HCT116 (cell line): ENCODE measurements at regions not wholly inside any gene's neighbourhood (a gene's known extent, or its start where the extent isn't known, plus 50 kb on each side); places are given as distances from the start of the nearest gene placed in this dataset.

ENCODE experiments used
- ATF3 ChIP-seq: IDR thresholded peaks from 2 replicates; pipeline ENCODE4 v1.6.1; 2012
- CEBPB ChIP-seq: IDR thresholded peaks from 2 replicates; pipeline ENCODE4 v1.6.1; 2012; ENCODE audit warnings: low read depth
- ELF1 ChIP-seq: IDR thresholded peaks from 2 replicates; pipeline ENCODE4 v1.6.1; 2012; ENCODE audit warnings: low read depth, borderline replicate concordance
- EZH2 ChIP-seq: fragments of 200-600 bp; sonication (generic); IDR thresholded peaks from 2 replicates; pipeline ENCODE4 v1.6.1; 2017; ENCODE audit warnings: antibody characterized with exemption, mixed run types
- EZH2phosphoT487 ChIP-seq: fragments of 200-600 bp; IDR thresholded peaks from 2 replicates; pipeline ENCODE4 v1.6.1; 2018; ENCODE audit warnings: antibody characterized with exemption, borderline replicate concordance
- POLR2A ChIP-seq: IDR thresholded peaks from 2 replicates; pipeline ENCODE4 v1.7.0; 2011; ENCODE audit warnings: borderline replicate concordance; ENCODE audit not compliant: insufficient read depth, insufficient read length; ENCODE audit errors: extremely low read depth
- YY1 ChIP-seq: IDR thresholded peaks from 2 replicates; pipeline ENCODE4 v1.6.1; 2011; ENCODE audit warnings: low read length, low read depth, moderate library complexity, mild to moderate bottlenecking; ENCODE audit not compliant: insufficient replicate concordance; ENCODE audit errors: extremely low read depth
- ZFX ChIP-seq: fragments of 450-650 bp; IDR thresholded peaks from 2 replicates; pipeline ENCODE4 v1.6.1; 2017
- TF ChIP-seq, protein P1 (sequence below), 3 experiments: fragments of 200-600 bp in 1 of 3; sonication (generic) in 1 of 3; IDR thresholded peaks in 2 of 3; conservative IDR thresholded peaks in 1 of 3; 2 replicates each; pipeline ENCODE4 v1.5.1; 2012 to 2017; ENCODE audit warnings: low read depth in 2 of 3, low read length in 2 of 3, antibody characterized with exemption in 1 of 3, borderline replicate concordance in 1 of 3, control low read depth in 1 of 3, mild to moderate bottlenecking in 1 of 3, mixed read lengths in 1 of 3, mixed run types in 1 of 3, moderate library complexity in 1 of 3; ENCODE audit not compliant: insufficient read depth in 1 of 3
- TF ChIP-seq, protein P2 (sequence below): IDR thresholded peaks from 2 replicates; pipeline ENCODE4 v1.6.1; 2012

DNA sequence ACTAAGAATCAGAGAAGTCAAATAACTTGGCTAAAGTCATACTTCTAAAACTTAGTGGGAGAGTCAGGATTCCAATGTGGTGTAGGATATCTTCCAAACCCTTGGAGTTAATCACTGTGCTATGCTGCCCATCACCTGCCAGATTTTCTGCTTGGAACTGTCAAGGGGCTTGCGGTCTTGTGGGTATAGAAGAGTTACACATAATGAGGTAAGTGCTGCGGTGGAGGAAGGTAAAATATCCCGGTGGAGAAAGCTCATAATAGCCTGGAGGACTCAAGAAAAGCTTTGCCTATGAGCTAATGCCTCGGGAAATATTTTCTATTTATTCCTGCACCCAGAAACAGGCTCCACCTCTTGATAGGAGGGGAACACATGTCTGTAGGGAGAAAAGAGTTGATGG lies 195.6 kb downstream of the UTP18 start:
- TF ChIP-seq EZH2, result no peak
- no peak for TF ChIP-seq ATF3
- TF ChIP-seq ZFX, result no peak
- TF ChIP-seq, protein P1, sequence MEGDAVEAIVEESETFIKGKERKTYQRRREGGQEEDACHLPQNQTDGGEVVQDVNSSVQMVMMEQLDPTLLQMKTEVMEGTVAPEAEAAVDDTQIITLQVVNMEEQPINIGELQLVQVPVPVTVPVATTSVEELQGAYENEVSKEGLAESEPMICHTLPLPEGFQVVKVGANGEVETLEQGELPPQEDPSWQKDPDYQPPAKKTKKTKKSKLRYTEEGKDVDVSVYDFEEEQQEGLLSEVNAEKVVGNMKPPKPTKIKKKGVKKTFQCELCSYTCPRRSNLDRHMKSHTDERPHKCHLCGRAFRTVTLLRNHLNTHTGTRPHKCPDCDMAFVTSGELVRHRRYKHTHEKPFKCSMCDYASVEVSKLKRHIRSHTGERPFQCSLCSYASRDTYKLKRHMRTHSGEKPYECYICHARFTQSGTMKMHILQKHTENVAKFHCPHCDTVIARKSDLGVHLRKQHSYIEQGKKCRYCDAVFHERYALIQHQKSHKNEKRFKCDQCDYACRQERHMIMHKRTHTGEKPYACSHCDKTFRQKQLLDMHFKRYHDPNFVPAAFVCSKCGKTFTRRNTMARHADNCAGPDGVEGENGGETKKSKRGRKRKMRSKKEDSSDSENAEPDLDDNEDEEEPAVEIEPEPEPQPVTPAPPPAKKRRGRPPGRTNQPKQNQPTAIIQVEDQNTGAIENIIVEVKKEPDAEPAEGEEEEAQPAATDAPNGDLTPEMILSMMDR (IDR thresholded peaks at IDR 0.05 in 2 of 3, conservative IDR thresholded peaks at IDR 0.05 in 1 of 3; ENCODE audit: borderline replicate concordance in 1 of 3, insufficient read depth in 1 of 3, low read depth in 2 of 3, low read length in 2 of 3), result no peak
- TF ChIP-seq CEBPB, result no peak
- no peak for TF ChIP-seq EZH2phosphoT487
- TF ChIP-seq POLR2A, result no peak
- TF ChIP-seq ELF1, result no peak
- TF ChIP-seq YY1, result no peak
- TF ChIP-seq, protein P2, sequence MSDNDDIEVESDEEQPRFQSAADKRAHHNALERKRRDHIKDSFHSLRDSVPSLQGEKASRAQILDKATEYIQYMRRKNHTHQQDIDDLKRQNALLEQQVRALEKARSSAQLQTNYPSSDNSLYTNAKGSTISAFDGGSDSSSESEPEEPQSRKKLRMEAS, result no peak
